Stomach (tissue), 4 donors: ENCODE measurements at regions not wholly inside any gene's neighbourhood (a gene's known extent, or its start where the extent isn't known, plus 50 kb on each side); places are given as distances from the start of the nearest gene placed in this dataset.

Experiments used
- CTCF ChIP-seq, 7 experiments: fragments of 450-650 bp in 4 of 7; fragments of 200-600 bp in 3 of 7; sonication (generic) in 3 of 7; IDR thresholded peaks; one replicate each; pipeline ENCODE4 v1.5.1; 2016 to 2019; ENCODE audit warnings: antibody characterized with exemption in 7 of 7, control low read depth in 2 of 7, mild to moderate bottlenecking in 1 of 7
- POLR2A ChIP-seq, 4 donors: fragments of 450-650 bp; IDR thresholded peaks; one replicate each; pipeline ENCODE4 v1.6.1; 2016; ENCODE audit warnings: antibody characterized with exemption in 4 of 4, control low read depth in 2 of 4, mild to moderate bottlenecking in 1 of 4, moderate library complexity in 1 of 4
- POLR2AphosphoS5 ChIP-seq, 3 donors: sonication (generic); formaldehyde crosslinking; IDR thresholded peaks; one replicate each; pipeline ENCODE4 v1.6.1; 2016; ENCODE audit warnings: antibody characterized with exemption in 3 of 3

GRCh38 chrX:35015621-35016020, 73.0 kb downstream of the FAM47B start:
- no peak for TF ChIP-seq POLR2AphosphoS5 (IDR thresholded peaks at IDR 0.05)
- no peak for TF ChIP-seq CTCF (IDR thresholded peaks at IDR 0.05)
- no peak for TF ChIP-seq POLR2A (IDR thresholded peaks at IDR 0.05)
